ENCODE measurements at regions not wholly inside any gene's neighbourhood (a gene's known extent, or its start where the extent isn't known, plus 50 kb on each side); places are given as distances from the start of the nearest gene placed in this dataset.

DNA sequence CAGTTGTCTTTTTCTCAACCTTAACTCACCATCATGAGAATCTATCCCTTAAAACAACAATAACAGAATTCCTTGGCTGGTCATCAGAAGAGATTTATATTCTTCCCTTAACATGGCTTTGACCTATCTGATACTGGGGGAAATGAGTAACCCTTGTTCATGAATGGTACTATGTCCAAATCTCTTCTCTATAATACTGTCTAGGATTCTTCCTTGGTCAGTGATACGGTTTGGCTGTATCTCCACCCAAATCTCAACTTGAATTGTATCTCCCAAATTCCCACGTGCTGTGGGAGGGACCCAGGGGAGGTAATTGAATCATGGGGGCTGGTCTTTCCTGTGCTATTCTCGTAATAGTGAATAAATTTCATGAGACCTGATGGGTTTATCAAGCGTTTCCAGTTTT lies 282.0 kb upstream of the SIX2 start:
- TF ChIP-seq, protein P1, sequence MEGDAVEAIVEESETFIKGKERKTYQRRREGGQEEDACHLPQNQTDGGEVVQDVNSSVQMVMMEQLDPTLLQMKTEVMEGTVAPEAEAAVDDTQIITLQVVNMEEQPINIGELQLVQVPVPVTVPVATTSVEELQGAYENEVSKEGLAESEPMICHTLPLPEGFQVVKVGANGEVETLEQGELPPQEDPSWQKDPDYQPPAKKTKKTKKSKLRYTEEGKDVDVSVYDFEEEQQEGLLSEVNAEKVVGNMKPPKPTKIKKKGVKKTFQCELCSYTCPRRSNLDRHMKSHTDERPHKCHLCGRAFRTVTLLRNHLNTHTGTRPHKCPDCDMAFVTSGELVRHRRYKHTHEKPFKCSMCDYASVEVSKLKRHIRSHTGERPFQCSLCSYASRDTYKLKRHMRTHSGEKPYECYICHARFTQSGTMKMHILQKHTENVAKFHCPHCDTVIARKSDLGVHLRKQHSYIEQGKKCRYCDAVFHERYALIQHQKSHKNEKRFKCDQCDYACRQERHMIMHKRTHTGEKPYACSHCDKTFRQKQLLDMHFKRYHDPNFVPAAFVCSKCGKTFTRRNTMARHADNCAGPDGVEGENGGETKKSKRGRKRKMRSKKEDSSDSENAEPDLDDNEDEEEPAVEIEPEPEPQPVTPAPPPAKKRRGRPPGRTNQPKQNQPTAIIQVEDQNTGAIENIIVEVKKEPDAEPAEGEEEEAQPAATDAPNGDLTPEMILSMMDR (IDR thresholded peaks at IDR 0.05; ENCODE audit: low read depth, low read length, missing control alignments), result no peak
- in situ Hi-C loops (cut with HindIII; ENCODE audit: low sequenced_read_pairs), result no loop called here
- H3K4me3 ChIP-seq (ENCODE audit: low read depth, low read length), result no peak overlapping the region
- no peak for DNase-seq (ENCODE audit: low read depth)

DNA sequence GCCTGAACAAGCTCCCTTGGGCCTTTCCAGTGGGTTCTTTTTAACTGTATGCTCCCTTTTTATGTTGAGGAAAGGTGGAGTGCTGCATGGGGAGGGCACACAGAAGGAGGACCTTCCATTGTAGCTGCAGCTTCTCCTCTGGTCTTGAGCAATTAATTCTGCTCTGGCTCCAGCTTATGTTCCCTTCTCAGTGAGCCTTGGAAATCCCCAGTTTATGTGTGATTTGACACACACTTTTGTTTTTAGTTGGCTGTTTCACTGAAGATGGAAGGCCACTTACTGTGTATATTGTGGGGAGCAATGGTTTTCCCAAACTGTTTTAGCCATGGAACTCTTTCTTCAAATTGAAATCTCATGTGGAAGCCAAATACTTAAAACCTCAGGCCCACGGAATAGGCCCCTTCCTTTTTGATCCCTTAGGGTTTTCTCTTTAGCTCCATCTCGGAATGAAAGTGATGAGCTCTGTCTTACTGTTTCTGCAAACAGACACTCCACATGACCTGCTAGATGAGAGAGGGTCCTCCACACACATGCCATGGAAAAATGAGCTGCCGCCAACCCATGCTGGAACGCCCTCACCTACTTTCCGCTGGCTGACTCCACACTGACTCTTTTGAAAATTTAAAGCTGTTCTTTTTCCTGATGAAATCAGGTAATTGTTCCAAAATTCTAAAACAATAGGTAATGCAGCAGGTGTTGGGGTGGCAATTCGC lies 280.9 kb upstream of the SIX2 start:
- no peak for DNase-seq (ENCODE audit: low read depth)
- in situ Hi-C loops (cut with HindIII; ENCODE audit: low sequenced_read_pairs), result no loop called here
- no peak overlapping the region for H3K4me3 ChIP-seq (ENCODE audit: low read depth, low read length)
- TF ChIP-seq, protein P1 (IDR thresholded peaks at IDR 0.05; ENCODE audit: low read depth, low read length, missing control alignments), result no peak

DNA sequence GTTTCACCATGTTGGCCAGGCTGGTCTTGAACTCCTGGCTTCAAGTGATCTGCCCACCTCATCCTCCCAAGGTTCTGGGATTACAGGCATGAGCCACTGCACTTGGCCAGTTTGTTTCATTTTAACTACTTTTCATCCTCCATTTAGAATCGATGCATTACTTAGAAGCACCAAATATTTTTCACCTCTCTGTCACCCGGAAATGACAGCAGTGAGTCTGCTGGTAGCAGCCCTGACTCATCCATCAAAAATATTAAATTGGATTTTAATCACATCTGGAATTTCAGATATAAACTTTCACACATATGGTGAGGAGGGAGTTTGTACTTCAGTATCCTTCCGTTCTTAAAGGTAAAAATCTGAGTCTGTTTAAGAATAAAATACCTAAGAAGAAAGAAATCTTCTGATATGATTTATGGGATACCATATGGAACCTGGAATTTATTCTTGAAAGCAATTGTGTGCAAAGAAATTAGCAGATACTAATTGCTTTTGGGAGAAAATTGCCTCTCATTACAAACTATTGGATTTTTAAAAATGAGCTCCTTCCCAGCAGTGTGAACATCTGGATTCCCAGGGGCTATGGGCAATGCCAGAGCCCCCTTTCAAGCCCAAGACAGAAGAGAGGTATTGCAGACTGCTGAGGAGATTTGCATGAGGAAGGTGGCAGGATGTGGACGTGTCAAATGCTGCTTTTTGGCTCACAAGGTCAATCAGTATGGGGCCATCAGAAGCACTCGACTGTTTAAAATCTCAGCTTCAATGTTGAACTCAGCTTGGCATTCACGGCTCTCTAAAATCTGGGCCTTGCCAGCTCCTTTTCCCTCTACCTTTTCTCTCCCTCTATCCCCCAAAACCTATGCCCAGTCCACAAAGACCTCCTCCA lies 279.5 kb upstream of the SIX2 start:
- no peak overlapping the region for H3K4me3 ChIP-seq (ENCODE audit: low read depth, low read length)
- TF ChIP-seq, protein P1 (IDR thresholded peaks at IDR 0.05; ENCODE audit: low read depth, low read length, missing control alignments), result no peak
- in situ Hi-C loops (cut with HindIII; ENCODE audit: low sequenced_read_pairs), result no loop called here
- no peak for DNase-seq (ENCODE audit: low read depth)

DNA sequence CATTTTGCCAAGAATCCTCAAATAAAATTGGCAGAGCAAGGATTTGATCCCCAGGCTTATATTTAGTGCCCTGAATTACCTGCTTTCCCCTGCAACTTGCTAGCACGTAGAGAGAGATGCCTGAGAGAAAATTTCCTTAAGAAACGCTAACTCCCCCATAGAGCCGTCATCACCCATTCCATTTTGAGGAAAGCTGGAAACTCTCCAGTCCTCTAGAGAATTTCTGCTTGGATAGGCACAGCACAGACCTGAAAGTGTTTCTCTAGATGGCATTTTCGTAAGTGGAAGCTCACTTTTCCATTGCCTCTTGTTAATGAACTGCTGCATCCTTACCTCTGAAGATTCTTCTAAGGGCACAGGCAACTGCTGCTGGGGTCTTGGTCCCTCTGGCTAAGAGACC lies 277.8 kb upstream of the SIX2 start:
- TF ChIP-seq, protein P1 (IDR thresholded peaks at IDR 0.05; ENCODE audit: low read depth, low read length, missing control alignments), result no peak
- H3K4me3 ChIP-seq (ENCODE audit: low read depth, low read length), result no peak overlapping the region
- DNase-seq (ENCODE audit: low read depth), result peak; percentile 35
- in situ Hi-C loops (cut with HindIII; ENCODE audit: low sequenced_read_pairs), result no loop called here

DNA sequence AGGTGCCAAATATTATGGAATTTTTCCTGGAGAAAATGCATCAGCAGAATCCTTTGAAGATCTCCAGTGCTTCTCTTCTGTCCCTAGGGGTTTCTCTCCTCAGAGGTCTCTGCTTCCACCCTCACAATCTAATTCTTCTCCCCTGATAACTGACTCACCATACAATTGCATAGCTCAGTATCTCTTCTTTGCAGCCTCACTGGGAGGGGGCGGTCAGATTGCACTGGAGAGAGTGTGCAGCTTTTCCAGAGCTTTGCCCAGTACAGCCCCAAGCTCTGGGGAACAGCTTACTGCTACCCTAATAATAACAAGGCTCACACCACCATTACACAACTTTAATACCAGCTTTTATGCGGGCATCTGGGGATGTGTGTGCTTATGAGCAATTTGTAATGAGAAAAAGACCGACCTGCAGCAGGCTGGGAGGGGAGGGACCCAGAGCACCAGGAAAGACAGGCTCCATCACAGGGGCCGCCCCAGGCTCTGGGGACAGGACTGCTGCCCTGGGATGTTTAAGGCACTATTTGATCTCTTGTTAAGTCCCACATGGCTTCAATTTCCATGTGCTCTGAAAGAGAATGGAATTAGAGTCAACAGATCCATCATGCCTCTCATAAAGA lies 276.6 kb upstream of the SIX2 start:
- in situ Hi-C loops (cut with HindIII; ENCODE audit: low sequenced_read_pairs), result no loop called here
- TF ChIP-seq, protein P1 (IDR thresholded peaks at IDR 0.05; ENCODE audit: low read depth, low read length, missing control alignments), result no peak
- H3K4me3 ChIP-seq (ENCODE audit: low read depth, low read length), result no peak overlapping the region
- DNase-seq (ENCODE audit: low read depth), result no peak

DNA sequence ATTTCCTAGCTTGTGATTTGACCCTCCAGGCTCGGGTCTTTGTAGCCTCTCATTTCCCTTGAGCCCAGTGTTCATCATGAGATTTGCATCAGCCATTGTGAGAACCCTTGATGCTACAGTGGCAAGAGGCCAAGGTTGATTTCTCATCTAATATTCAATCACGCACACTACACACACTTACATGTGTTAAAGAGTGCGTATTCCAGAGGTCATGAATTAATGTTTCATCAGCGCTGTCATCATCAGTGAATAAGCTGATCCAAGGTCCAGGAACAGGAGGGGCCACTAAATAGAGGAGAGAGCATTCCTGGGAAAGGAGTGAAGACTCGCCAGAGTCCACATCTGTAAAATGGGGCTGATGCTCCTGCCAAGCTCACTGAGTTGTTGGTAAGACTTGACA lies 276.1 kb upstream of the SIX2 start:
- TF ChIP-seq, protein P1 (IDR thresholded peaks at IDR 0.05; ENCODE audit: low read depth, low read length, missing control alignments), result no peak
- no peak for DNase-seq (ENCODE audit: low read depth)
- in situ Hi-C loops (cut with HindIII; ENCODE audit: low sequenced_read_pairs), result no loop called here
- no peak overlapping the region for H3K4me3 ChIP-seq (ENCODE audit: low read depth, low read length)
